22Rv1 (cell line): ENCODE measurements at regions not wholly inside any gene's neighbourhood (a gene's known extent, or its start where the extent isn't known, plus 50 kb on each side); places are given as distances from the start of the nearest gene placed in this dataset.

ENCODE experiments used
- H3K27ac ChIP-seq: fragments of 450-650 bp; 2 replicates; pipeline ENCODE4 v1.5.1; 2017
- CTCF ChIP-seq: fragments of 450-650 bp; IDR thresholded peaks from 2 replicates; pipeline ENCODE4 v1.5.1; 2017; ENCODE audit warnings: mild to moderate bottlenecking
- ZFX ChIP-seq: fragments of 450-650 bp; IDR thresholded peaks from 2 replicates; pipeline ENCODE4 v1.6.1; 2017; ENCODE audit warnings: antibody characterized with exemption, borderline replicate concordance

GRCh38 chr11:128235426-128235825, 351.9 kb downstream of the ETS1 start:
- H3K27ac ChIP-seq = no peak overlapping the region
- TF ChIP-seq ZFX (no peak), CTCF (no peak)

- H3K27ac ChIP-seq = no peak overlapping the region
- TF ChIP-seq ZFX (no peak), CTCF (no peak)
Measured at GRCh38 chr11:128234143-128234542, 353.2 kb downstream of the ETS1 start.

- TF ChIP-seq ZFX = no peak
- no peak overlapping the region for H3K27ac ChIP-seq
Measured at GRCh38 chr11:128232588-128232987, 354.8 kb downstream of the ETS1 start.

DNA sequence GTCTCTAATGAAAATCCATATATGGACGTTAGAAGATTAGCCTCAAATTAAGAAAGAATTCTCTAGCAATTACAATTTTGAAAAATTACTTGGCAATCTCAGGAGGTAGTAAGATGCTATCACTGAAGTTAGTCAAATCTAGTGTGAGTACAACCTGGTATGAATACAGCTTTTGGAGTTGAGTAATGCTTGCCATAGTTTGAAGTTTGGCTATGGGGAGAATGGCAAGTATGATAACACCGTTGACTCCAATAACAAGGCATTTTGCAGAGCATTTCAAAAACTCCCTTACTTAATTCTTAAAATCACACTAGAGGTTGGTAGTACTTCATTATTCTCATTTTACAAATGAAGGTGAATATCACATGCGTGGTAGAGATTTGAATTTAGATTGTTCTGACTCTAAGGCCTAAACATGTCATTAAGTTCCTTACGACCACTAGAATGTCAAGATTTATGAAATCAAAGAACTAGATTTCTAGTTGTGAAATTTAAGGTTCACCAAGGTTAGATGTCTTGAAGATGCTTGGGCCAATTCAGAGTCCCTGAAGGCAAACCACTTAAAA, 355.4 kb downstream of the ETS1 start:
- no peak for TF ChIP-seq CTCF
- no peak for TF ChIP-seq ZFX
- no peak overlapping the region for H3K27ac ChIP-seq

- no peak for TF ChIP-seq CTCF
- no peak for TF ChIP-seq ZFX
- H3K27ac ChIP-seq = no peak overlapping the region
Measured at GRCh38 chr11:128227466-128227865, 359.9 kb downstream of the ETS1 start.

DNA sequence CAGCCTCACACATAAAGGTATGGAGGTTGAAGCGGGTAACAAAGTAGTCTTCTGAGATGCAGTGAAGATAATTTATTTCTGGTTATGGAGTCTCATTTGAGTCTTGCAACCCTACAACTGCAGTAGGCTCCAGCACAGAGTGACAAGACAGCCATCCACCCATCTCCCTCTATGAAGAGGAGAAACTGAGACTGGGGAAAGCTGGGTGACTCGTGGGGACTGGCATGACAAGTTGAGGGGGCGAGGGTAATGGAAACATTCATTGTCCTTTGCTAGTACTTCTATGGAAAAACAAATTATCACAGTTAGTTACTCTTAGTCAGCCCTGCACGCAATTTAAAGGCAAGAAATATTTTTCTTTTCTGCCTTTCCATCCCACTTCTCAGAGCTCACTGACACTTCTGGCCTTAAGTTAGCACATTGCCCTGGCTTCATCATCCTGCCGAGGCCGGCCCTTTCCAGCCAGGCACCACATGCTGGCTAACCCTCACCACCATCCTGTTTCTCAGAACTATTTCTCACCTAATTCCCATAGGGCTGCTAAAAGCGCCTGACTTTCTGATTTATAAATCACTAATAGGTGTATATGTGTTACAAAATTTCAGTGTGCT, 361.1 kb downstream of the ETS1 start:
- no peak overlapping the region for H3K27ac ChIP-seq
- no peak for TF ChIP-seq ZFX
- TF ChIP-seq CTCF = no peak

- H3K27ac ChIP-seq = no peak overlapping the region
- TF ChIP-seq CTCF (no peak), ZFX (no peak)
Measured at GRCh38 chr11:128222245-128222884, 365.0 kb downstream of the ETS1 start.
